ENCODE measurements at regions not wholly inside any gene's neighbourhood (a gene's known extent, or its start where the extent isn't known, plus 50 kb on each side); places are given as distances from the start of the nearest gene placed in this dataset.
A peak's percentile ranks its signal among the peaks of the same experiment; 100 is the strongest.
"Not testable (repeated sequence)": the region's sequence is repeated elsewhere in the genome, so short reads cannot be mapped to it uniquely, and the experiment has no call there.

GRCh38 chr11:38365274-38365673 is 1767.2 kb upstream of the RAG2 start:
- no peak for DNase-seq

- no peak for DNase-seq
Observed at GRCh38 chr11:38356255-38356654, 1758.2 kb upstream of the RAG2 start.

- no peak for DNase-seq
Observed at GRCh38 chr11:38345286-38345685, 1747.2 kb upstream of the RAG2 start.

- not testable (repeated sequence) for DNase-seq
Observed at GRCh38 chr11:38341612-38342011, 1743.6 kb upstream of the RAG2 start.

- no peak for DNase-seq
Observed at GRCh38 chr11:38339835-38340440, 1741.9 kb upstream of the RAG2 start.

GRCh38 chr11:38338022-38338421 is 1740.0 kb upstream of the RAG2 start:
- not testable (repeated sequence) for DNase-seq

DNA sequence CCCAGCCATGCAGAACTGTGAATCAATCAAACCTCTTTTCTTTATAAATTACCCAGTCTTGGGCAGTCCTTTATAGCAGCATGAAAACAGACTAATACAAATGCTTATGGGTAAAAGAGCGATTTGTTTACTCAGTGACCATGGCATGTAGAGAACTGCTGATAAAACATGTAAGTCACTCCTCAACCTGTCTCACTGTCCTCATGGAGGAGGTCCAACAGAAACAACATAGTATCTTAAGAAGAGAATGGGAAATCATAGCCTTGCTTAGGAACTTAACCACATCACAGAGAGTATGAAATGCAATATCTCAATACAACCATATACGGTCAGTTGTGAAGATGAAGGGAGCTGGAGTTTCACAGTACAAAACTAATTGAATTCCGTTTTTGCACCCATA is 1734.0 kb upstream of the RAG2 start:
- no peak for DNase-seq

- DNase-seq, result no peak
Observed at GRCh38 chr11:38330578-38330977, 1732.5 kb upstream of the RAG2 start.

- DNase-seq, result no peak
Observed at GRCh38 chr11:38323961-38324761, 1726.1 kb upstream of the RAG2 start.

DNA sequence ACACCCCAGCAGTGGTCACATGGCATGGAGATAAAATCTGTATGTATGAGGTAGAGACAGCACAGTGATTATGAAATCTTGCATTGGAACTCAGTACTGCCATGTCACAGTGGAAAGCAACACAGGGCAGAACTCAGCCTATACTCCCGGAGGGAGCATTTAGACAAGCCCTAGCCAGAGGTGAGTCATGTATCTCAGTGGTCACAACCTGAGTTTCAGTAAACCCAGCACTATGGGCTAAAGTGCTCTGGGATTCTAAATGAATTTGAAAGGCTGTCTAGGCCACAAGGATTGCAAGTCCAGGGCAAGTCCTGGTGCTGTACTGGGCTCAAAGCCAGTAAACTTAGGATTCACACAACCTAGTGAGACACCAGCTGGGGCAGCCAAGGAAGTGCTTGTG is 1717.1 kb upstream of the RAG2 start:
- DNase-seq, result no peak

- no peak for DNase-seq
Observed at GRCh38 chr11:38307455-38307854, 1709.4 kb upstream of the RAG2 start.

DNA sequence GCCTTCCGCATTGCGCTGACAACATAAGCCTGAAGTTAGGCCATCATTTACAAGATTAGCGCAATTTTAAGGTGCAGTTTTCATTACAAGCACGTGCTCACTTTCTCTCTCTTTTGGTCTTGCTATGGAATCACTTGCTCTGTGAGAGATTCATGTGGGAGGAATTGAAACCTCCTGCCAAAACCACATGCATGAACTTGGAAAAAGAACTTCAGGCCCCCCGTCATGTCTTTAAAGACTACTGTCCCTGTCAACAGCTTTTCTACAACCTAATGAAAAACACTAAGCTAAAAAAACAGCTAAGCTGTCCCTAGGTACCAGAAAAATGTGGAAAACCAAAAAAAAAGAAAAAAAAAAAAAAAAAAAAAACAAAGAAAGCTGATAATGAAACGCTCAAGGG is 1707.6 kb upstream of the RAG2 start:
- peak; percentile 27 for DNase-seq

DNA sequence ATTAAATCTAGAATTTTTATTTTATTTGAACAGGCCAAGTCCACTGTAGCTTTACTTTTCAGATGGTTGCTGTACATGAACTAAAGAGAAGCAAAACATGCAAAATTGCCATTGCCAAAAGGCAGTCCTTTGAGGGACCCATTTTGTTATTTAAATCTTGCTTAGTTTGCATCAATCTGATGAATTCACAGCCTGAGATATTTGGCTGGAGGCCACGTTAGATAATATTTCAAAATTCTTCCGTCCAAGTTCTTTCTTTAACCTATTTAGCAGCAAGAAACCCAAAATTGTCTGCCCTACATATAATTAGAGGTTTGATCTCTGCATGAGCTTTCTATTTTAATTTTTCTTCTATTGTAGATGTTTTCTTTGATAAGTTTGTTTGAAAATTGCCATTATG is 1706.9 kb upstream of the RAG2 start:
- DNase-seq, result no peak

- no peak for DNase-seq
Observed at GRCh38 chr11:38302564-38302963, 1704.5 kb upstream of the RAG2 start.

- no peak for DNase-seq
Observed at GRCh38 chr11:38300570-38300969, 1702.5 kb upstream of the RAG2 start.

DNA sequence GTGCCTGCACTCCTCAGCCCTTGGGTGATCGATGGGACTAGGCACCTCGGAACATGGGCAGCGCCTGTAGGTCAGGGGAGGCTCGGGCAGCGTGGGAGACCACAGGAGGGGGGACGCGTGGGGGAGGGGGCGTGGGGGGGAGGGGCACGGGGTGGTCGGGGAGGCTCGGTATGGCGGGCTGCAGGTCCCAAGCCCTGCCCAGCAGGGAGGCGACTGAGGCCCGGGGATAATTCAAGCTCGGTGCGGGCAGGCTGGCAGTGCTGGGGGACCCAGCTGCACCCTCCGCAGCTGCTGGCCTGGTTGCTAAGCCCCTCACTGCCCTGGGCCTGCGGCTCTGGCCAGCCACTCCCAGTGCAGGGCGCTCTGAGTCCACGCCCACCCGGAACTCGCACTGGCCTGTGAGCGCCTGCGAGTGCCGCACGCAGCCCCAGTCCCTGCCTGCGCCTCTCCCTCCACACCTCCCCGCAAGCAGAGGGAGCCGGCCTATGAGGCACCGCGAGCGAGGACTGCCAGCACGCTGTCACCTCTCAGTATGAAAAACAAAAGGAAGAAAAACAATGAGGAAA is 1698.3 kb upstream of the RAG2 start:
- DNase-seq, result no peak

DNA sequence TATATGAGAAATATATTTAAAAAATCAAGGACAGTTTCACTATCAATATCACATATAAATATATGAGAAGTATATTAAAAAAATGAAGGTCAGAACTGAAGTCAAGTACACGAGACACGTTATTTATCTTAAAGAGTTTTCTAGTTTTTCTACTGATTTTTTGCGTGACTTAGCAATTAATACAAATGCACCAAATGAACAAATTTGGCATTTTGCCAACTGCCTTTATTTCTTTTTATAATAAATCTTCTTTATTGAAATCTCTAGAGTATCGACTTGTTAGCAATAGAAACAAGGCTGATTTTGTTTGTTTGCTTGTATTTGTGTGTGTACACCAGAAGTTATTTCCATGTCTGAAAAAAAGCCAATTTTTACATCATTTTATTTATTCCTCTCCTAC is 1684.7 kb upstream of the RAG2 start:
- DNase-seq, result no peak

GRCh38 chr11:38278457-38279141 is 1680.6 kb upstream of the RAG2 start:
- DNase-seq, result no peak

- no peak for DNase-seq
Observed at GRCh38 chr11:38274031-38274430, 1676.0 kb upstream of the RAG2 start.

- no peak for DNase-seq
Observed at GRCh38 chr11:38272376-38272775, 1674.3 kb upstream of the RAG2 start.

DNA sequence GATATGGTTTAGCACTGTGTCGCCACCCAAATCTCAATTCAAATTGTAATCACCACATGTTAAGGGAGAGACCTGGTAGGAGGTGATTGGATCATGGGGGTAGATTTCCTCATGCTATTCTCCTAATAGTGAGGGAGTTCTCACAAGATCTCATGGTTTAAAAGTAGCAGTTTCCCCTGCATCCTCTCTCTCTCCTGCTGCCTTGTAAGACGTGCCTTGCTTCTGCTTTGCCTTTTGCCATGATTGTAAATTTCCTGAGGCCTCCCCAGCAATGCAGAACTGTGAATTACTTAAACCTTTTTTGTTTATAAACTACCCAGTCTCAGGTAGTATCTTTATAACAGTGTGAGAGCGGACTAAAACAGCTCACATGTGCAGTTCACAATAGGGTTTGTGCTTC is 1668.7 kb upstream of the RAG2 start:
- DNase-seq, result no peak

GRCh38 chr11:38256436-38256835 is 1658.4 kb upstream of the RAG2 start:
- no peak for DNase-seq

DNA sequence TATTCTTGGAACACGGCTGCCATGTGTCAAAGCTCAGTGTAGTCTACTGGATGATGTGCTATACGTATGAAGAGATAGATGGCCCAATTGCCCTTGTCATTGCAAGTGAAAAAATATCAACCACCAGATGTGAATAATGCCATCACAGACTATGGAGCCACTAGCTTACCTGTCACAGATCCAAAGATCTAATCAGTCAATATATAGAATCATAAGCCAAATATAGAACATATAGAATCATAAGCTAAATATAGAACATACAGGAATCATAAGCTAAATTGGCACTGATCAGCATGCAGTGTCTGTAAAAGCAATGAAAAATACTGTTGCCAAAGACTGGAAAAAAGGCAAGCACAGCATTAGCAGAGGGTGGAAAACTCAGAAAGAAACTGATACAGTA is 1656.9 kb upstream of the RAG2 start:
- DNase-seq, result no peak

- DNase-seq, result no peak
Observed at GRCh38 chr11:38252620-38253019, 1654.6 kb upstream of the RAG2 start.
